Upper lobe of right lung (tissue), 1 donor: ENCODE measurements at regions not wholly inside any gene's neighbourhood (a gene's known extent, or its start where the extent isn't known, plus 50 kb on each side); places are given as distances from the start of the nearest gene placed in this dataset.

Experiments used
- ATAC-seq: fragments of 200-7000 bp; cut with Tn5 transposase; one replicate; pipeline ENCODE4 v1.9.1; 2020; ENCODE audit warnings: mild to moderate bottlenecking, moderate library complexity
- DNase-seq: peaks from one replicate; pipeline ENCODE4 v3.0.0-alpha.2; 2020
- H3K27ac ChIP-seq: fragments of 200-600 bp; one replicate; pipeline ENCODE4 v1.8.0; 2022
- H3K27me3 ChIP-seq: fragments of 200-600 bp; one replicate; pipeline ENCODE4 v1.8.0; 2022; ENCODE audit warnings: mild to moderate bottlenecking
- H3K36me3 ChIP-seq: fragments of 200-600 bp; one replicate; pipeline ENCODE4 v1.8.0; 2022
- H3K4me1 ChIP-seq: fragments of 200-600 bp; one replicate; pipeline ENCODE4 v1.8.0; 2022
- H3K4me3 ChIP-seq: fragments of 200-600 bp; one replicate; pipeline ENCODE4 v1.8.0; 2022; ENCODE audit warnings: mild to moderate bottlenecking
- H3K9me3 ChIP-seq: fragments of 200-600 bp; one replicate; pipeline ENCODE4 v1.8.0; 2022
- CTCF ChIP-seq: fragments of 200-600 bp; IDR thresholded peaks from one replicate; pipeline ENCODE4 v1.8.0; 2022; ENCODE audit warnings: antibody characterized with exemption
- intact Hi-C: fragments of 100-400 bp; cut with DNase I; formaldehyde crosslinking; loops from one replicate; pipeline ENCODE4 v1.11.0; 2022
- donor health status: DM: no; HTN: yes; CAD: no; lungs with severe emphysema.

GRCh38 chr10:133019191-133019590, 68.5 kb upstream of the ADGRA1 start:
- no peaks in the 10 kb centered on the region for H3K27me3 ChIP-seq

GRCh38 chr10:133018491-133018890, 69.2 kb upstream of the ADGRA1 start:
- Histone ChIP-seq H3K27me3 (no peaks in the 10 kb centered on the region), H3K9me3 (no peaks in the 10 kb centered on the region), H3K4me1 (no peaks in the 10 kb centered on the region), H3K4me3 (no peak overlapping the region), H3K36me3 (no peaks in the 10 kb centered on the region), H3K27ac (no peak overlapping the region)
- no peak for ATAC-seq
- intact Hi-C loops = no loop called here
- TF ChIP-seq CTCF = no peak
- DNase-seq = no peak

More at GRCh38 chr10:133019191-133019590, 68.5 kb upstream of the ADGRA1 start:
- Histone ChIP-seq H3K9me3 (no peaks in the 10 kb centered on the region), H3K4me1 (no peaks in the 10 kb centered on the region), H3K36me3 (no peaks in the 10 kb centered on the region), H3K4me3 (no peak overlapping the region), H3K27ac (no peak overlapping the region)
- no peak for ATAC-seq
- intact Hi-C loops = no loop called here
- DNase-seq = no peak
- no peak for TF ChIP-seq CTCF

- Histone ChIP-seq H3K9me3 (no peaks in the 10 kb centered on the region), H3K4me3 (no peak overlapping the region), H3K36me3 (no peaks in the 10 kb centered on the region), H3K27ac (no peak overlapping the region), H3K4me1 (no peaks in the 10 kb centered on the region), H3K27me3 (no peaks in the 10 kb centered on the region)
- no peak for ATAC-seq
- no peak for DNase-seq
- TF ChIP-seq CTCF = no peak
- intact Hi-C loops = no loop called here
Measured at GRCh38 chr10:133017203-133017601, 70.5 kb upstream of the ADGRA1 start.

- H3K4me1 ChIP-seq = no peaks in the 10 kb centered on the region
- no peak overlapping the region for H3K27ac ChIP-seq
- no peak overlapping the region for H3K4me3 ChIP-seq
- intact Hi-C loops = no loop called here
- no peaks in the 10 kb centered on the region for H3K27me3 ChIP-seq
- no peak for ATAC-seq
- no peak for TF ChIP-seq CTCF
- H3K9me3 ChIP-seq = no peaks in the 10 kb centered on the region
- no peak for DNase-seq
- H3K36me3 ChIP-seq = no peaks in the 10 kb centered on the region
Measured at GRCh38 chr10:133016493-133017202, 71.1 kb upstream of the ADGRA1 start.

- no peak for DNase-seq
- no peak for TF ChIP-seq CTCF
- no peak for ATAC-seq
- no peaks in the 10 kb centered on the region for H3K9me3 ChIP-seq
- no peaks in the 10 kb centered on the region for H3K36me3 ChIP-seq
- intact Hi-C loops = no loop called here
- H3K4me1 ChIP-seq = no peaks in the 10 kb centered on the region
- no peak overlapping the region for H3K4me3 ChIP-seq
- H3K27me3 ChIP-seq = no peaks in the 10 kb centered on the region
- H3K27ac ChIP-seq = no peak overlapping the region
Measured at GRCh38 chr10:133015816-133016462, 71.8 kb upstream of the ADGRA1 start.
